H9 (cell line): ENCODE measurements at regions not wholly inside any gene's neighbourhood (a gene's known extent, or its start where the extent isn't known, plus 50 kb on each side); places are given as distances from the start of the nearest gene placed in this dataset.

Experiments
- DNase-seq: peaks from one replicate; pipeline ENCODE4 v3.0.0-alpha.2; 2017
- H2AFZ ChIP-seq: one replicate; pipeline ENCODE4 v1.6.1; 2013; ENCODE audit warnings: mild to moderate bottlenecking, low read length, control low read depth, moderate library complexity
- H2AK5ac ChIP-seq: 2 replicates; pipeline ENCODE4 v1.6.1; 2013; ENCODE audit warnings: low read length, control low read depth, mixed read lengths; ENCODE audit not compliant: insufficient read length
- H2BK120ac ChIP-seq: one replicate; pipeline ENCODE4 v1.6.1; 2013; ENCODE audit warnings: low read depth, mild to moderate bottlenecking, low read length, control low read depth, inconsistent platforms; ENCODE audit not compliant: poor library complexity, severe bottlenecking
- H2BK12ac ChIP-seq: 2 replicates; pipeline ENCODE4 v1.6.1; 2013; ENCODE audit warnings: low read length, control low read depth, mixed read lengths, low read depth; ENCODE audit not compliant: insufficient read length
- H2BK15ac ChIP-seq: 2 replicates; pipeline ENCODE4 v1.6.1; 2013; ENCODE audit warnings: low read depth, low read length, control low read depth
- H2BK20ac ChIP-seq: one replicate; pipeline ENCODE4 v1.6.1; 2013; ENCODE audit warnings: low read depth, mild to moderate bottlenecking, low read length, control low read depth, inconsistent platforms; ENCODE audit not compliant: poor library complexity, severe bottlenecking
- H2BK5ac ChIP-seq: 2 replicates; pipeline ENCODE4 v1.6.1; 2013; ENCODE audit warnings: low read length, control low read depth, mixed read lengths; ENCODE audit not compliant: insufficient read length
- H3K14ac ChIP-seq: 2 replicates; pipeline ENCODE4 v1.6.1; 2013; ENCODE audit warnings: low read length, control low read depth; ENCODE audit not compliant: insufficient read depth
- H3K18ac ChIP-seq: 2 replicates; pipeline ENCODE4 v1.6.1; 2013; ENCODE audit warnings: low read depth, mild to moderate bottlenecking, mixed read lengths, low read length, control low read depth; ENCODE audit not compliant: insufficient read length
- H3K23ac ChIP-seq: 2 replicates; pipeline ENCODE4 v1.6.1; 2013; ENCODE audit warnings: low read length, control low read depth, mixed read lengths, low read depth; ENCODE audit not compliant: insufficient read length
- H3K23me2 ChIP-seq: 2 replicates; pipeline ENCODE4 v1.6.1; 2013; ENCODE audit warnings: low read depth, mild to moderate bottlenecking, mixed read lengths, low read length, control low read depth; ENCODE audit not compliant: insufficient read length, poor library complexity, severe bottlenecking
- H3K27ac ChIP-seq: 2 replicates; pipeline ENCODE4 v1.5.1; 2013; ENCODE audit warnings: low read length, control low read depth, mixed read lengths, low read depth; ENCODE audit not compliant: insufficient read length
- H3K27me3 ChIP-seq: 2 replicates; pipeline ENCODE4 v1.6.1; 2013; ENCODE audit warnings: low read length, control low read depth, inconsistent platforms; ENCODE audit not compliant: insufficient read depth
- H3K4ac ChIP-seq: 2 replicates; pipeline ENCODE4 v1.6.1; 2013; ENCODE audit warnings: low read depth, mild to moderate bottlenecking, control low read depth, inconsistent platforms, low read length, moderate library complexity
- H3K4me1 ChIP-seq: 2 replicates; pipeline ENCODE4 v1.6.1; 2013; ENCODE audit warnings: low read length, control low read depth, inconsistent platforms; ENCODE audit not compliant: insufficient read depth
- H3K4me2 ChIP-seq: 2 replicates; pipeline ENCODE4 v1.6.1; 2013; ENCODE audit warnings: low read length, control low read depth, mixed read lengths; ENCODE audit not compliant: insufficient read length, insufficient read depth
- H3K56ac ChIP-seq: 2 replicates; pipeline ENCODE4 v1.6.1; 2013; ENCODE audit warnings: low read depth, mild to moderate bottlenecking, mixed read lengths, low read length, control low read depth; ENCODE audit not compliant: insufficient read length
- H3K79me1 ChIP-seq: 2 replicates; pipeline ENCODE4 v1.6.1; 2013; ENCODE audit warnings: low read depth, mild to moderate bottlenecking, moderate library complexity, low read length, control low read depth, inconsistent platforms; ENCODE audit not compliant: insufficient read depth, poor library complexity, severe bottlenecking
- H3K79me2 ChIP-seq: 2 replicates; pipeline ENCODE4 v1.6.1; 2013; ENCODE audit warnings: low read length, control low read depth, inconsistent platforms; ENCODE audit not compliant: insufficient read depth
- H3K9ac ChIP-seq: 2 replicates; pipeline ENCODE4 v1.6.1; 2013; ENCODE audit warnings: low read length, control low read depth, mixed read lengths; ENCODE audit not compliant: insufficient read length; ENCODE audit errors: extremely low read depth
- H3K9me3 ChIP-seq: one replicate; pipeline ENCODE4 v1.6.1; 2013; ENCODE audit warnings: low read depth, low read length, inconsistent platforms; ENCODE audit not compliant: control insufficient read depth
- H3T11ph ChIP-seq: one replicate; pipeline ENCODE4 v1.6.1; 2013; ENCODE audit warnings: mild to moderate bottlenecking, low read length, control low read depth, inconsistent platforms
- H4K20me1 ChIP-seq: one replicate; pipeline ENCODE4 v1.6.1; 2013; ENCODE audit not compliant: control insufficient read depth, insufficient read length, insufficient read depth
- H4K5ac ChIP-seq: 2 replicates; pipeline ENCODE4 v1.6.1; 2013; ENCODE audit warnings: low read depth, mild to moderate bottlenecking, mixed read lengths, low read length, control low read depth; ENCODE audit not compliant: insufficient read length
- H4K8ac ChIP-seq: replicated peaks from 2 replicates; pipeline ENCODE4 v1.6.1; 2013; ENCODE audit warnings: low read length, control low read depth, mixed read lengths, low read depth; ENCODE audit not compliant: insufficient read length
- H4K91ac ChIP-seq: 2 replicates; pipeline ENCODE4 v1.6.1; 2013; ENCODE audit warnings: low read depth, mild to moderate bottlenecking, moderate library complexity, mixed read lengths, low read length, control low read depth; ENCODE audit not compliant: insufficient read length
- H3K27ac Mint-ChIP-seq, 3 experiments: 2 replicates in 2 of 3; 3 replicates in 1 of 3; pipeline ENCODE4 v1.8.0; 2020 to 2021; ENCODE audit warnings: mixed read lengths in 3 of 3, mild to moderate bottlenecking in 1 of 3, moderate library complexity in 1 of 3
- H3K27me3 Mint-ChIP-seq: 2 replicates; pipeline ENCODE4 v1.8.0; 2021; ENCODE audit warnings: low read depth, mild to moderate bottlenecking, moderate library complexity, mixed read lengths
- H3K36me3 Mint-ChIP-seq, 3 experiments: 2 replicates in 2 of 3; 3 replicates in 1 of 3; pipeline ENCODE4 v1.8.0; 2020 to 2021; ENCODE audit warnings: low read depth in 3 of 3, mixed read lengths in 3 of 3; ENCODE audit not compliant: insufficient read depth in 1 of 3
- H3K4me1 Mint-ChIP-seq, 2 experiments: 2 replicates each; pipeline ENCODE4 v1.8.0; 2020; ENCODE audit warnings: mixed read lengths in 2 of 2
- H3K4me3 Mint-ChIP-seq, 2 experiments: 2 replicates in 1 of 2; 3 replicates in 1 of 2; pipeline ENCODE4 v1.8.0; 2020 to 2021; ENCODE audit warnings: mild to moderate bottlenecking in 2 of 2, mixed read lengths in 2 of 2, moderate library complexity in 1 of 2
- H3K9me3 Mint-ChIP-seq, 2 experiments: 2 replicates in 1 of 2; 3 replicates in 1 of 2; pipeline ENCODE4 v1.8.0; 2020; ENCODE audit warnings: mild to moderate bottlenecking in 2 of 2, mixed read lengths in 2 of 2, moderate library complexity in 1 of 2
- CTCF ChIP-seq: fragments of 200-600 bp; sonication (generic); conservative IDR thresholded peaks from 3 replicates; pipeline ENCODE4 v1.8.0; 2021; ENCODE audit warnings: antibody characterized with exemption, mild to moderate bottlenecking
- WGBS: extraction: QIAGEN DNeasy Blood & Tissue Kit; methylation state at CpG from one replicate; pipeline ENCODE4 v1.1.7; 2013; ENCODE audit warnings: missing lambda C conversion rate, low lambda C conversion rate, mixed read lengths; ENCODE audit not compliant: insufficient read length; ENCODE audit errors: extremely low coverage; 5-methylcytosine and 5-hydroxymethylcytosine counted together

GRCh38 chr3:30397030-30397429 is 209.4 kb upstream of the TGFBR2 start:
- no peaks in the 10 kb centered on the region for H3K27me3 ChIP-seq
- H3K56ac ChIP-seq: no peak overlapping the region
- H3K27ac ChIP-seq: no peak overlapping the region
- no peaks in the 10 kb centered on the region; the same call in 1 of the 2 replicates for H3K4me1 ChIP-seq
- no peak overlapping the region for H2BK20ac ChIP-seq
- no peak overlapping the region for H2BK120ac ChIP-seq
- H2BK5ac ChIP-seq: no peak overlapping the region
- TF ChIP-seq CTCF: no peak
- no peak for DNase-seq
- no peak overlapping the region for H2AFZ ChIP-seq
- no peak overlapping the region for H3K27ac Mint-ChIP-seq
- no peaks in the 10 kb centered on the region; a peak in 1 of 7 replicates for H3K36me3 Mint-ChIP-seq
- H3K4ac ChIP-seq: no peak overlapping the region
- WGBS: no CpG with 5 or more reads among the region's 1 CpG
- no peak overlapping the region for H3K14ac ChIP-seq
- H3K23ac ChIP-seq: no peak overlapping the region
- H4K5ac ChIP-seq: no peak overlapping the region
- no peak overlapping the region for H3K18ac ChIP-seq
- H3K9me3 Mint-ChIP-seq: no peaks in the 10 kb centered on the region
- no peak overlapping the region for H3K9ac ChIP-seq
- H2AK5ac ChIP-seq: no peak overlapping the region
- no peak overlapping the region for H3K4me2 ChIP-seq
- peaks cover 2 to 8% of the 10 kb centered on the region in 2 experiments; a peak in 3 of 4 replicates for H3K4me1 Mint-ChIP-seq
- no peak overlapping the region for H3T11ph ChIP-seq
- no peak overlapping the region for H4K91ac ChIP-seq
- H3K9me3 ChIP-seq: no peaks in the 10 kb centered on the region
- H2BK12ac ChIP-seq: no peak overlapping the region
- H3K79me1 ChIP-seq: no peaks in the 10 kb centered on the region
- no peaks in the 10 kb centered on the region for H3K23me2 ChIP-seq
- H4K8ac ChIP-seq: no peak overlapping the region
- H3K4me3 Mint-ChIP-seq: no peak overlapping the region
- H4K20me1 ChIP-seq: no peaks in the 10 kb centered on the region
- H2BK15ac ChIP-seq: no peak overlapping the region
- no peaks in the 10 kb centered on the region for H3K27me3 Mint-ChIP-seq
- H3K79me2 ChIP-seq: no peaks in the 10 kb centered on the region; the same call in 1 of the 2 replicates
